Natural killer cell (primary cell): ENCODE measurements at regions not wholly inside any gene's neighbourhood (a gene's known extent, or its start where the extent isn't known, plus 50 kb on each side); places are given as distances from the start of the nearest gene placed in this dataset.

Source experiments
- ATAC-seq, 3 donors: fragments of 150-1000 bp in 2 of 3; fragments of 200-7000 bp in 1 of 3; cut with Tn5 transposase; 1 replicate in 1 of 3; 2 replicates in 2 of 3; pipeline ENCODE4 v1.10.0; 2021; ENCODE audit warnings: mild to moderate bottlenecking in 2 of 3, moderate library complexity in 2 of 3
- DNase-seq, 2 donors: peaks; one replicate each; pipeline versions ENCODE4 v3.0.0 to v3.0.0-alpha.2; 2013 to 2021; ENCODE audit warnings: mixed read lengths in 1 of 2
- H3K27ac ChIP-seq: one replicate; pipeline ENCODE4 v1.5.1; 2013; ENCODE audit warnings: mild to moderate bottlenecking, low read length
- H3K27me3 ChIP-seq: one replicate; pipeline ENCODE4 v1.6.1; 2013; ENCODE audit warnings: low read length; ENCODE audit not compliant: control insufficient read depth, insufficient read depth
- H3K36me3 ChIP-seq: one replicate; pipeline ENCODE4 v1.6.1; 2013; ENCODE audit warnings: low read length; ENCODE audit not compliant: control insufficient read depth, insufficient read depth
- H3K4me1 ChIP-seq: one replicate; pipeline ENCODE4 v1.6.1; 2013; ENCODE audit warnings: low read length; ENCODE audit not compliant: control insufficient read depth, insufficient read depth
- H3K4me3 ChIP-seq: one replicate; pipeline ENCODE4 v1.5.1; 2013; ENCODE audit warnings: low read length
- H3K9me3 ChIP-seq: one replicate; pipeline ENCODE4 v1.6.1; 2013; ENCODE audit warnings: low read length; ENCODE audit not compliant: control insufficient read depth, insufficient read depth
- H3K27ac Mint-ChIP-seq, 2 donors: one replicate each; pipeline ENCODE4 v1.8.0; 2022; ENCODE audit warnings: mild to moderate bottlenecking in 2 of 2, mixed read lengths in 2 of 2, moderate library complexity in 1 of 2
- H3K27me3 Mint-ChIP-seq, 2 donors: one replicate each; pipeline ENCODE4 v1.8.0; 2022; ENCODE audit warnings: low read depth in 2 of 2, mixed read lengths in 2 of 2
- H3K36me3 Mint-ChIP-seq: one replicate; pipeline ENCODE4 v1.8.0; 2022; ENCODE audit warnings: mixed read lengths
- H3K4me1 Mint-ChIP-seq, 2 donors: one replicate each; pipeline ENCODE4 v1.8.0; 2022; ENCODE audit warnings: mixed read lengths in 2 of 2
- H3K4me3 Mint-ChIP-seq: one replicate; pipeline ENCODE4 v1.8.0; 2022; ENCODE audit warnings: mild to moderate bottlenecking, moderate library complexity, mixed read lengths
- H3K9me3 Mint-ChIP-seq, 2 donors: one replicate each; pipeline ENCODE4 v1.8.0; 2022; ENCODE audit warnings: mixed read lengths in 2 of 2
- WGBS: methylation state at CpG from one replicate; pipeline ENCODE4 v1.1.7; 2013; ENCODE audit warnings: missing lambda C conversion rate; ENCODE audit not compliant: insufficient coverage; 5-methylcytosine and 5-hydroxymethylcytosine counted together
- intact Hi-C: fragments of 100-400 bp; cut with micrococcal nuclease; formaldehyde crosslinking; loops from one replicate; pipeline ENCODE4 v1.14.2; 2022
- TF ChIP-seq, protein P1 (sequence below): fragments of 200-600 bp; IDR thresholded peaks from one replicate; pipeline ENCODE4 v1.8.0; 2022; ENCODE audit warnings: antibody characterized with exemption

DNA sequence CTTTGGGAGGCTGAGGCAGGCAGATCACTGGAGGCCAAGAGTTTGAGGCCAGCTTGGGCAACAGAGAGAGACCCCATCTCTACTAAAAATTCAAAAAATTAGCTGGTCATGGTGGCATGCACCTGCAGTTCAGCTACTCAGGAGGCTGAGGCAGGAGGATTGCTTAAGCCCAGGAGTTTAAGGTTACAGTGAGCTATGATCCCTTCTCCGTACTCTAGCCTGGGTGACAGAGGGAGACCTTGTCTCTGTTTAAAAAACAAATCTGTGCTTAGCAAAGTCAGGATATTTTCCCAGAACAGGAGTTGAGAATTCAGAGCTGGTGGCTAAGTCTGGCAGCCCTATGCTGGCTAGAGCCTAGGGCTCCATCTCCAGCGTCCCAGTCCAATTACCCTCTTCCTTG is 142.9 kb upstream of the PZP start:
- Histone ChIP-seq H3K4me3 (no peak overlapping the region), H3K9me3 (peaks cover 21% of the 10 kb centered on the region), H3K4me1 (peaks cover 13% of the 10 kb centered on the region), H3K36me3 (no peaks in the 10 kb centered on the region), H3K27ac (no peak overlapping the region), H3K27me3 (no peaks in the 10 kb centered on the region)
- Mint-ChIP-seq H3K9me3 (peaks cover 0 to 5% of the 10 kb centered on the region in 2 donors), H3K4me1 (peaks cover 13 to 20% of the 10 kb centered on the region in 2 donors), H3K36me3 (no peaks in the 10 kb centered on the region), H3K4me3 (no peak overlapping the region), H3K27ac (no peak overlapping the region), H3K27me3 (peaks cover 0 to 2% of the 10 kb centered on the region in 2 donors)
- WGBS: 98% methylated on average over 2 of the region's 2 CpGs
- TF ChIP-seq, protein P1, sequence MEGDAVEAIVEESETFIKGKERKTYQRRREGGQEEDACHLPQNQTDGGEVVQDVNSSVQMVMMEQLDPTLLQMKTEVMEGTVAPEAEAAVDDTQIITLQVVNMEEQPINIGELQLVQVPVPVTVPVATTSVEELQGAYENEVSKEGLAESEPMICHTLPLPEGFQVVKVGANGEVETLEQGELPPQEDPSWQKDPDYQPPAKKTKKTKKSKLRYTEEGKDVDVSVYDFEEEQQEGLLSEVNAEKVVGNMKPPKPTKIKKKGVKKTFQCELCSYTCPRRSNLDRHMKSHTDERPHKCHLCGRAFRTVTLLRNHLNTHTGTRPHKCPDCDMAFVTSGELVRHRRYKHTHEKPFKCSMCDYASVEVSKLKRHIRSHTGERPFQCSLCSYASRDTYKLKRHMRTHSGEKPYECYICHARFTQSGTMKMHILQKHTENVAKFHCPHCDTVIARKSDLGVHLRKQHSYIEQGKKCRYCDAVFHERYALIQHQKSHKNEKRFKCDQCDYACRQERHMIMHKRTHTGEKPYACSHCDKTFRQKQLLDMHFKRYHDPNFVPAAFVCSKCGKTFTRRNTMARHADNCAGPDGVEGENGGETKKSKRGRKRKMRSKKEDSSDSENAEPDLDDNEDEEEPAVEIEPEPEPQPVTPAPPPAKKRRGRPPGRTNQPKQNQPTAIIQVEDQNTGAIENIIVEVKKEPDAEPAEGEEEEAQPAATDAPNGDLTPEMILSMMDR: no peak
- no peak for ATAC-seq
- intact Hi-C loops: no loop called here
- DNase-seq: no peak

DNA sequence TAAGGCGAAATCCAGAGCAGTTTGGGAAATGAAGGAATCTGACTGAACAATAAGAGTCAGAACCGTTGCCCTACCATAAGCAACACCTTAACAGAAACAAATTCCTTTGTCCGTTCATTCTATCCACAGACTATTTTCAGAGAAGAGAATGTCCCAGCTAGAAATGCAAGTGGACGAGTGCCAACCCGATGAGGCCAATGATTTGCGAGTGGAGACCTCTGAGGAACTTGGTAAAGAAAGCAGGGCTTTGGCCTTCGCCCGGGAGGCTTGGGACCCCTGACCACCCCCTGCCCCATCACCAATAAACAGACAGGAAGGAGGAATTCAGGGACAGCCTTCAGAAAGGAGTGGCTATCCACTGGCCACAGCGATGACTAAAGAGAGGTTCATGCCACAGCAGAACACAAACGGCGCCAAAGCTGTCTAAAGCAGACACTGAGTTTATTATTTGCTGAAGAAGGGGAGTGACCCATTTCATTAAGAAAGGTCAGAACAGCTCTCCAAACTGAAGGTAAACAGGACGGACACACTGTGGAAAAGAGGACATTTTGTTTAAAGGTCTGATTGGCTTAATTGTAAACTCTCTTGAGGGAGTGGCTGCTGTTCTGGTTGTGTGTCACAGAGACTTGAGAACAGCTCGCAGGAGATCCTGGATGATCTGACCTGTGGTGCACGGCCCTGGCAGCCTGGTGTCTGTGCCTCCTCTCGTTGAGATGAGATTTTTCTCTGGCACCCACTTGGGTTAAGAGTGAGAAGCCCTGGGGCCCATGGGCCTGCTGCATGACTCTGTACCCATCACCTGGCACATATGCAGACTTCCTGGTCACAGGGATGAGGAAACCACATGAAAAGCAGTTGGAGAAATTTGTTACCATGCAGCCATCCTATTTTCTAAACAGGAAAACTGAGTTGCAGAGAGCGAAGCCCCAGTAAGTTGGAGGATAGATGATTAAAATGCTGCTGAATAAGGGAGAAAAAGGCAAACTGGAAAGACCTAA is 142.0 kb upstream of the PZP start:
- ATAC-seq (no peak), DNase-seq (no peak)
- Histone ChIP-seq H3K36me3 (no peaks in the 10 kb centered on the region), H3K4me1 (peaks cover 23% of the 10 kb centered on the region), H3K27ac (no peak overlapping the region), H3K9me3 (peaks cover 21% of the 10 kb centered on the region), H3K4me3 (no peak overlapping the region), H3K27me3 (no peaks in the 10 kb centered on the region)
- no peaks in the 10 kb centered on the region for H3K36me3 Mint-ChIP-seq
- peaks cover 0 to 5% of the 10 kb centered on the region in 2 donors for H3K9me3 Mint-ChIP-seq
- H3K27ac Mint-ChIP-seq: no peak overlapping the region
- intact Hi-C loops: no loop called here
- TF ChIP-seq, protein P1: no peak
- H3K27me3 Mint-ChIP-seq: peaks cover 0 to 2% of the 10 kb centered on the region in 2 donors
- no peak overlapping the region for H3K4me3 Mint-ChIP-seq
- H3K4me1 Mint-ChIP-seq: peaks cover 19 to 26% of the 10 kb centered on the region in 2 donors
- 73% methylated on average over 16 of the region's 16 CpGs for WGBS

DNA sequence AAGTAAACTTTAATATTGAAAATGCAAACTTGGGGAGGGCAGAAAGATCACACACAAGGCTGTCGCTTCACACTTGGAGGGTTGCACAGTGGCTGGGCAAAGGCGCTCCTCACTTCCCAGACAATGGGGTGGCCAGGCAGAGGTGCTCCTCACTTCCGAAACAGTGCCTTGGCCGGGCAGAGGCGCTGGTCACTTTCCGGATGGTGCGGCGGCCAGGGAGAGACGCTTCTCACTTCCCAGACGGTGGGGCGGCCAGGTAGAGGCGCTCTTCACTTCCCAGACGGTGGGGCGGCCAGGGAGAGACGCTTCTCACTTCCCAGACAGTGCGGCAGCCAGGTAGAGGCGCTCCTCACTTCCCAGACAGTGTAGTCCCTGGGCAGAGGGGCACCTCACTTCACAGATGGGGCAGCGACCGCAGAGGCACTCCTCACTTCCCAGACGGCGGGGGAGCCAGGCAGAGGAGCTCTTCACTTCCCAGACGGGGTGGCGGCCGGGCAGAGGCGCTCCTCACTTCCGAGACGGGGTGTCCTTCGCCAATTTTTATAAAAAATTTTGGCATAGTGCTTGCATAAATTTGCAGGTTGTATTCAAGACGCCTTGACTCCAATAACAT is 140.8 kb upstream of the PZP start:
- peaks cover 25% of the 10 kb centered on the region for H3K4me1 ChIP-seq
- DNase-seq (no peak), ATAC-seq (no peak)
- no peaks in the 10 kb centered on the region for H3K27me3 ChIP-seq
- Mint-ChIP-seq H3K27ac (no peak overlapping the region), H3K9me3 (no peaks in the 10 kb centered on the region), H3K36me3 (no peaks in the 10 kb centered on the region), H3K4me3 (no peak overlapping the region), H3K4me1 (peaks cover 30 to 36% of the 10 kb centered on the region in 2 donors), H3K27me3 (peaks cover 0 to 2% of the 10 kb centered on the region in 2 donors)
- H3K36me3 ChIP-seq: no peaks in the 10 kb centered on the region
- intact Hi-C loops: no loop called here
- 95% methylated on average over 29 of the region's 29 CpGs for WGBS
- no peak overlapping the region for H3K27ac ChIP-seq
- H3K4me3 ChIP-seq: no peak overlapping the region
- TF ChIP-seq, protein P1: no peak
- peaks cover 11% of the 10 kb centered on the region for H3K9me3 ChIP-seq
